ENCODE measurements at regions not wholly inside any gene's neighbourhood (a gene's known extent, or its start where the extent isn't known, plus 50 kb on each side); places are given as distances from the start of the nearest gene placed in this dataset.

DNA sequence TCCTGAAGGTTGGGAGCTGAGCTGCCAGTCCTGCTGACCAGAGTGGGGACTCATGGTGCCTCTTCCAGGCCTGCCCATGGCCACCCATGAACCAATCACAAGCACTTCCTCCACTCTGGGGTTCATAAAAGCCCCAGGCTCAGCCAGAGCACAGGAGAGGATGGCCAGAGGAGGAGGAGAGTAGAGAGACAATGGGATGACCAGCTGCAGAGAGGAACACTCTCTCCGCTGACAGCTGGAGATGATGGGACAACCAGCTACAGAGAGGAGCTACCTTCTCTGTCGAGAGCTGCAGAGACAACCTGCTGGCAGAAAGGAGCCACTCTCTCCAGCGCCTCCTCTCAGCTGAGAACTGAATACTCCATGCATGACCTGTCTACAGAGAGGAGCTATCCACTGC is 886.1 kb downstream of the BCL11B start:
- WGBS, 2 donors (ENCODE audit: low coverage in 1 of 2): 79 to 86% methylated on average over 3 of the region's 3 CpGs
- H3K36me3 ChIP-seq: no peaks in the 10 kb centered on the region

DNA sequence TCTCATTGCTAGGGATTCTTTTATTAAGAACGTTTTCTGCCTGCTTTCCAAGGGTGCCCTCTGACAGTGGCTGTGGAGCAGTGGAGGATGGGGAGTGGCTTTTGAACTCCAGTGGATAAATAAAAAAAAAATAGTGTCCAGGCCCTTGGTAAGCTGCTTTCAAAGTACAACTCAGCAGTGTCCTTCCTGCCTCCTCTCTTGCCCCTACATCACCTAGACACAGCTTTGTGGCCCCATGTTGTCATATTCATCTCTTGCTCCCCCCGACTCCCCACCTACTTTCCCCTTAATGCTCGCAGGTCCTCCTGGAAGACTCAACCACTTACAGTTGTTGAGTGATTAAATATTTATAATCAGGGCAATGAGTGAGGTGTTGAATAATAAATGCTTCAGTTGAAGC is 880.9 kb downstream of the BCL11B start:
- ATAC-seq: no peak
- H3K36me3 ChIP-seq: no peaks in the 10 kb centered on the region
- TF ChIP-seq POLR2AphosphoS5 (IDR thresholded peaks at IDR 0.05) (no peak), EP300 (IDR thresholded peaks at IDR 0.05) (no peak), POLR2A (IDR thresholded peaks at IDR 0.05) (no peak)
- TF ChIP-seq, protein P1, sequence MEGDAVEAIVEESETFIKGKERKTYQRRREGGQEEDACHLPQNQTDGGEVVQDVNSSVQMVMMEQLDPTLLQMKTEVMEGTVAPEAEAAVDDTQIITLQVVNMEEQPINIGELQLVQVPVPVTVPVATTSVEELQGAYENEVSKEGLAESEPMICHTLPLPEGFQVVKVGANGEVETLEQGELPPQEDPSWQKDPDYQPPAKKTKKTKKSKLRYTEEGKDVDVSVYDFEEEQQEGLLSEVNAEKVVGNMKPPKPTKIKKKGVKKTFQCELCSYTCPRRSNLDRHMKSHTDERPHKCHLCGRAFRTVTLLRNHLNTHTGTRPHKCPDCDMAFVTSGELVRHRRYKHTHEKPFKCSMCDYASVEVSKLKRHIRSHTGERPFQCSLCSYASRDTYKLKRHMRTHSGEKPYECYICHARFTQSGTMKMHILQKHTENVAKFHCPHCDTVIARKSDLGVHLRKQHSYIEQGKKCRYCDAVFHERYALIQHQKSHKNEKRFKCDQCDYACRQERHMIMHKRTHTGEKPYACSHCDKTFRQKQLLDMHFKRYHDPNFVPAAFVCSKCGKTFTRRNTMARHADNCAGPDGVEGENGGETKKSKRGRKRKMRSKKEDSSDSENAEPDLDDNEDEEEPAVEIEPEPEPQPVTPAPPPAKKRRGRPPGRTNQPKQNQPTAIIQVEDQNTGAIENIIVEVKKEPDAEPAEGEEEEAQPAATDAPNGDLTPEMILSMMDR (IDR thresholded peaks at IDR 0.05): no peak
- WGBS, 2 donors (ENCODE audit: low coverage in 1 of 2): 65 to 67% methylated on average over 1 to 3 of the region's 3 CpGs
- H3K9me3 ChIP-seq: no peaks in the 10 kb centered on the region
- no peak overlapping the region for H3K4me3 ChIP-seq
- no peak overlapping the region for H3K27ac ChIP-seq
- H3K27me3 ChIP-seq: no peaks in the 10 kb centered on the region
- no peaks in the 10 kb centered on the region for H3K4me1 ChIP-seq

More for the DNA sequence above, 886.1 kb downstream of the BCL11B start:
- Histone ChIP-seq H3K27me3 (peaks cover 17% of the 10 kb centered on the region), H3K9me3 (no peaks in the 10 kb centered on the region), H3K27ac (no peak overlapping the region), H3K4me3 (no peak overlapping the region), H3K4me1 (no peaks in the 10 kb centered on the region)
- no peak for TF ChIP-seq POLR2AphosphoS5 (IDR thresholded peaks at IDR 0.05)
- TF ChIP-seq, protein P1 (IDR thresholded peaks at IDR 0.05): no peak
- TF ChIP-seq EP300 (IDR thresholded peaks at IDR 0.05): no peak
- no peak for TF ChIP-seq POLR2A (IDR thresholded peaks at IDR 0.05)
- ATAC-seq: no peak

DNA sequence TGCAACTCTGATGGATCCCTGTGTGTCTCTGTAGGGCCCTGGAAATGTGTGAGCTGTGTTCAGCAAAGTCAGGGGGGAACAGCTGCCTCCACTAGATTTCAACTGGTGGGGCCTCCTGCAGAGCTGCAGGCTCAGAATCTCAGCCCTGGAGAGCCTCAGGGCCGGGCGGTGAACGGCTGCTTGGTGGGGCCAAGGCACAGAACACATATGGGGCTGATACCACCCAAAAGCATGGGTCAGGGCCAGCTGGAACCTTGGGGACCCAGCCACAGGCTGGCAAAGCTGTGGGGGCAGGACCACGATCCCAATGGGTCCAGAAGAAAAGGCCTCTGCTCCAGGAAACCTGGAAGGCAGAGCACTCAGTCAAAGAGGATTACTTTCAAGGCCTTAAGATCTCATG is 878.5 kb downstream of the BCL11B start:
- 65% methylated on average over 2 of the region's 4 CpGs; no CpG with 5 or more reads in 1 of the 2 donors for WGBS, 2 donors (ENCODE audit: low coverage in 1 of 2)
- no peaks in the 10 kb centered on the region for H3K27me3 ChIP-seq
- no peaks in the 10 kb centered on the region for H3K4me1 ChIP-seq
- TF ChIP-seq POLR2A (IDR thresholded peaks at IDR 0.05): no peak
- TF ChIP-seq, protein P1 (IDR thresholded peaks at IDR 0.05): no peak
- no peak for TF ChIP-seq POLR2AphosphoS5 (IDR thresholded peaks at IDR 0.05)
- TF ChIP-seq EP300 (IDR thresholded peaks at IDR 0.05): no peak
- no peak overlapping the region for H3K27ac ChIP-seq
- H3K4me3 ChIP-seq: no peak overlapping the region
- no peaks in the 10 kb centered on the region for H3K9me3 ChIP-seq
- no peak for ATAC-seq
- H3K36me3 ChIP-seq: no peaks in the 10 kb centered on the region

GRCh38 chr14:98404811-98405210 is 867.2 kb downstream of the BCL11B start:
- H3K4me3 ChIP-seq: no peak overlapping the region
- no peak for ATAC-seq
- no peaks in the 10 kb centered on the region for H3K9me3 ChIP-seq
- H3K27me3 ChIP-seq: no peaks in the 10 kb centered on the region
- TF ChIP-seq POLR2AphosphoS5 (IDR thresholded peaks at IDR 0.05) (no peak), POLR2A (IDR thresholded peaks at IDR 0.05) (no peak), EP300 (IDR thresholded peaks at IDR 0.05) (no peak)
- TF ChIP-seq, protein P1 (IDR thresholded peaks at IDR 0.05): no peak
- no peaks in the 10 kb centered on the region for H3K36me3 ChIP-seq
- H3K4me1 ChIP-seq: no peaks in the 10 kb centered on the region
- no peak overlapping the region for H3K27ac ChIP-seq

GRCh38 chr14:98408024-98408555 is 863.9 kb downstream of the BCL11B start:
- no peak overlapping the region for H3K27ac ChIP-seq
- 28 to 41% methylated on average over 3 to 4 of the region's 6 CpGs for WGBS, 2 donors (ENCODE audit: low coverage in 1 of 2)
- no peak for TF ChIP-seq POLR2AphosphoS5 (IDR thresholded peaks at IDR 0.05)
- TF ChIP-seq, protein P1 (IDR thresholded peaks at IDR 0.05): no peak
- no peak for TF ChIP-seq EP300 (IDR thresholded peaks at IDR 0.05)
- no peak for TF ChIP-seq POLR2A (IDR thresholded peaks at IDR 0.05)

More at GRCh38 chr14:98408024-98408555, 863.9 kb downstream of the BCL11B start:
- Histone ChIP-seq H3K4me1 (no peaks in the 10 kb centered on the region), H3K27me3 (no peaks in the 10 kb centered on the region), H3K9me3 (no peaks in the 10 kb centered on the region), H3K4me3 (no peak overlapping the region), H3K36me3 (no peaks in the 10 kb centered on the region)
- ATAC-seq: no peak
